NK-92 treated with Interleukin-12 subunit alpha and Interleukin-12 subunit beta, amount 100 ng/mL, for 24 hours (cell line): ENCODE measurements at regions not wholly inside any gene's neighbourhood (a gene's known extent, or its start where the extent isn't known, plus 50 kb on each side); places are given as distances from the start of the nearest gene placed in this dataset.

ENCODE experiments used
- DNase-seq: peaks from one replicate; lab custom pipeline; 2025; lab: John Stamatoyannopoulos, UW

DNA sequence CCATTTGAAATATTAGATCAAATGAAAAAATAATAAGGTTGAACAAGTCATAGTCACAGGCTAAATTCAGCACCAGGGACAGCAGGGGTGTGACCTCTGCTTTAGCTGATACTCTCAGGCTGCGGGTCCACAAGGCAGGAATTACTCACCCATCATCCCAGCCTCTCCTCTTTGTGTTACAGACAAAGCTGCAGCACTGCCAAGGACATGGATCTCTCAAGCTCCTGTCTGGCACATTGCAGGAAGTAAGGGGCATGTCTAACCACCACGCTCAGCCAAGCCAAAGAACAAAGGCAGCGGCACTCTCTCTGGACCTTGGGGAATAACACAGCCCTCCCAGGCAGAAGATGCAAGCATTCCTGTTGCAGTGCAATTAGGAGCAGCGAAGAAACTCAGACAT is 783.8 kb downstream of the VRK1 start:
- no peak for DNase-seq

DNA sequence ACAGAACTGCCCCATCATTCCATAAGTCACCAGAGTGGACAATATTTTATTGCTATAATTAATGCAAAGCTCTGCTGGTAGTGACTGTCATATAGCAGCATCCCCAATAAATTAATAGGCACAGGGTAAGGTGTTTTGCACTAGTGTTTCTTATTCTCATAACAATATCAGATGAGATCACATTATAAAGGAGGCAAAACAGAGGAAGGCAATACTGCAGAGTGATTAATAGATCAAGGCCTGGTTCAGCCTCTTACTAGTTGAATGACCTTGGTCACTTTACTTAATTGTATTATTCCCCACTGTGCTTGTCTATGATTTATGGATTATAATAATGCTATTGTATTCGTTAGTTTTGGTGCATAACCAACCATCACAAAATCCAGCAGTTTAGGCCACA is 784.8 kb downstream of the VRK1 start:
- no peak for DNase-seq

DNA sequence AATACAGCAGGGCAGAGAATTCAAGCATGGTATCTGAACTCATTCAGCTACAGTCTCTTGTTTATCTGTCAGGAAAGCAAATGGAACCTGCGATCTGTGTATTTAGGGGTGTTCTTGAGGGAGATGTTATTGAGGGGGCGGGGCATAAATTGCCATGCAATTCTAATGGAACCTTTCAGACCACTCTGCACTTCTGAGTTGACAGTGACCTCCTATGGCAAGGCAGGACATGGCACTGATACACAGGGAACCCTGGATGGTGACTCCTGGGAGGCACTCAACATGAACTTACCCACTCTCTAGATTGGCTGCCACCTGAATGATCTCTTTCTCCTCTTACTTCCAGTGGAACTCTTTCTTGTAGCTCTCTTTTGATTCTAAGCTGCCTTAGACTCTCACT is 787.3 kb downstream of the VRK1 start:
- DNase-seq: no peak

DNA sequence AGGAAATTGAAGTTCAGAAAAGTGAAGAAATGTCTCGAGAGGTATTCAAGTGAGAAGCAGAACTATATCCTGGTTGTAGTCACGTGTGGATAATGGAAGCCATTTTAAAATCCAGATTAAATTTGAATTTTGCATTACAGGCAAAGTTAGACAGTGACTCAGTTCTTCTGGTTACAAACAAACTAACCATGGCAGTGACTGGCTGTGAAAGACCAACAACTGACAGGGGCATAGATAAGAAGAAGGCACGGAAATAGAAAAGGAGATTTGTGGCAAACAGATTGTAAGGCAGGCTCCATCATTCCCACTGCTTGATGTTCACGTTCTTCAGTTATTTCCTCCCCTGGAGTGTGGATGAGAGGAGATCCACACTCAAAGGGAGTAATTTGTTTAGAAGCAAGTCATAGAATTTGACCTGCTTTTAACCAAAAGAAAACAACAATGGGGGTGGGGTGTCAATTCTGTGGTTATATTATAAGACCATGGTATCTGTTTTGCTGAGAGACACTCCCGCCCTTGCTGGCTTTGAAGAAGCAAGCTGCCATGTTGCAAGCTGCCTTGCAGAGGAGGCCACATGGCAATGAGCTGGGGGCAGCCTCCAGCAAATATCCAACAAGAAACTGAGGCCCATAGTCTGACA is 795.3 kb downstream of the VRK1 start:
- DNase-seq: no peak

DNA sequence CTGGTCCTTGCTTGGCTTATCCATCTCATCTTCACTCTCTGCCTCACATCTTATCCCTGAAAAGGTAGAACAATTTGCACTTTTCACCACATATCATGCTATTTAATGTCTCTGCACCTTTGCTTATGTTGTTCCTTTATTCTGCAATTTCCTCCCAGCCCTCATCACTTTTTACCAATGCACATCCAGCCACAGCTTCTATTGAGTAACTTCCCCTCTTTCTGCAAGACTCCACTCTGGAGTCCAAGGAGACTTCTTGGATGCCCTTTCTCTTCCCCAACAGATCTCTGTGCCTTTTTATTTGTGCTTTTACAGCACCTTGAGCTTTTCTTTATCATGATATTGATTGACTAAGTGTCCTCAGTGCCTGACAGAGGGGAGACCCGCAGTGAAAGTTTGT is 797.1 kb downstream of the VRK1 start:
- DNase-seq: no peak

DNA sequence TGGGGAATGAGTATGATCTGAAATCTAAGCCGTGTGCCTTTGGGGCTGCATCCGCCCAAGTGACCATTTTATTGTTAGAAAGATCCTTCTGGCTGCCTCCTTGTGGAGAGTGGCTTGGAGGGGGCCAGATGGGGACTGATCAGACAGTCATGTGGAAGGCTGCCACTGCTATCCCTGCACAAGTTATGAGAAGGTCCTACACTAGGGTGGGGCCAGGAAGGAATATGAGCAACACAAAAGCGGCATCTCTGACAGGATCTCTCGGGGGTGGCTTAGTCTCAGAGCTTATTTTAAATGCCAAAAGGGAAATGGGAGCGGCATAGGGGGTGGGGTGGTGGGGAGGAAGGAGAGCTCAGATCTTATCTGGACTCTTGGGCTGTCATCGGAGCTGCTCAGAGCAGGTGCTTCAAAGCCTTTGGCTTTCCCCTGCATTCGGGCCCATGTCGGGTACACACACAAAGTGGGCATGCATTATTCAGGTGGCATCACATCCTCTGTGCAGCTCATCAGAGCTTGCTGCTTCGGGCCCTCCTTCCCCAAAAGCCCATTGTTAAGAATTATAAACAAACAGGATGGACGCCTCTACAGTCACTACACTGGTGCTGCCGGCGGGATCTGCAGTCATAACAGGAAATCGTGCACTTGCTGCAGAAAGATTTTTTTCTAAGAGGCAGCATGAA is 805.4 kb downstream of the VRK1 start:
- DNase-seq: no peak

DNA sequence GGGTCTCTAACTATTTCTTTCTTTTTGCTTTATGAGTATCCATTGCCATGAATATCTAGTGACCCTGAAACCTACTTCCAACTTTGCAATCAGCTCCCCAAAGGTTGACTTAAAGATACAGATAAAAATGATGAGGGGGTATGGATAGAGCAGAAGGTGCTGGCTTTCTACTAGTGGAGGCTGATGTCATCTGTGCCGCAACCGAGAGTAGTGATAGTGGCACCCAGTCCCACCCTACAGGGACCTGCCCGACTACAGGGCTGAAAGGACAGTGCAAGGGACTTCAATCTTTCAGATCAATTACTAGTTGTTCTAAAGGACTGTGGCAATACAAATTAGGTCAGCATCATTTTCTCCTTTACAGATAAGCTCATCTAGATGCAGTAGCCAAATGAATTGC is 806.0 kb downstream of the VRK1 start:
- no peak for DNase-seq

DNA sequence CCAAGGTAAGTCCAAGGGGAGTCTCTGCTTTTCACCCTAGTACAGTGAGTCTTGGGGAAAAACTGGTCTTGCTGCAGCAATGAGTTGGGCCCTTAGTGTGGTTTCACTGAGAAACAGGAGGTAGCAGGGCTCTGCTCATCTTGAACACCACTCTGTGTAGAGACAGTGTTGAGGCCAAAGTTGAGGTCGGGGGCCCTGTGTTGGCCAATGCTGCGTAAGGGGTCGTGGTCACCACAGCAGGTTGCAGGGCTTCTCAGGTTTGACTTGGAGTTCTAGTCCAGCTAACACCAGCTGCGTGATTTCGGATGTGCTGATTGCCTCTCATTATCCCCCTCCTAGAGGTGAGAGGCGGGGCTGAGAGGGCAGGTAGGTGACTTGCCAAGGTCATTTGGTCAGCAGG is 807.5 kb downstream of the VRK1 start:
- no peak for DNase-seq

DNA sequence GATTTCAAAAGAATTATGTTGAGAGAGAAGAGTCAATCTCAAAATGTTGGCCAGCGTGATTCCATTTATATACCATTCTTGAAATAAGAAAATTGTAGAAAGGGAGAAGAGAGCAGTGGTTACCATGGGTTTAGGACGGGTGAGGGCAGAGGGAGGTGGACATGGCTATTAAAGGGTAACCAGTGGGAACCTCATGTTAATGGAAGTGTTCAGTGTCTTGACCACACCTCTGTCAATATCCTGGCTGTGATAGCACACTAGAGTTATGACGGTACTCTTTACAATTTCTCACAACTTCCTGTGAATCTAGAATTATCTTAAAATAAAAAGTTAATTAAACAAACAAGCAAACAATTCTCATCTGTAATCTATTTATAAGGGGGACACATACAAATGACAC is 821.2 kb downstream of the VRK1 start:
- DNase-seq: no peak

DNA sequence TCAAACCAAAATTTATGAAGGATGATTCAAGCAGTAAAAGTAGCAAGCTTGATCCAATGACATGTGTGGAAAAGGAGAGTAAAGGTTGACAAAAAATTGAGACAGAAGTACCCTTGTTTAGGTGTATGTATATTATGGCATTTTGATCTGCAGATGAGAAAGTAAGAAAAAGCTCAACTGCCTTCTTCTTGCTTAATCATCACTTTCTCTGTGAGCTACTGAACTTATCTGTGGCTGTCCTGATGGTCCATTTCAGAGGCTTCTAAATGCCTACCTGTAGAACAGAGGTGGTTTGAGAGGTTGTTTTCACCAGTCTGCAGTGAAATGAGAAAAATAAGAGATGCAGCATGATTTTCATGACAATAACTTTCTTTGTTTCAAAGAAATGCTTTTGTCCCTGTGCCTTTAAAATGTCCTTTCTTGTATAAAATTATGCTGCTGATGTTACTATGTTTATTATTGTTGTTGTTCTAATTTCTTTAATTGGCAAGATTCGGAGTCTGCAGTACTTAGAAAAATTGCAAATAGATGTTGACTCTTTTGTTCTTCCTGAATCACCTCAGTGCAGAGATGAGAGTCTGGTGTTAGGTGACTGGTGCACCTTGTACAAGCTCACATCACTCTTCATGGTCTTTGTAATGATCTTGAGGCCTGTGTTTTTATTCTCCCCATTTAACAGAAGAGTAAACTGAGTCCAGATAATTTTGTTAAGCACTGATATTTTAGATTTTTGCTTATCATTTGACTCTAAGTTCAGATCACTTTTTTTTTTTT is 821.9 kb downstream of the VRK1 start:
- DNase-seq: no peak

DNA sequence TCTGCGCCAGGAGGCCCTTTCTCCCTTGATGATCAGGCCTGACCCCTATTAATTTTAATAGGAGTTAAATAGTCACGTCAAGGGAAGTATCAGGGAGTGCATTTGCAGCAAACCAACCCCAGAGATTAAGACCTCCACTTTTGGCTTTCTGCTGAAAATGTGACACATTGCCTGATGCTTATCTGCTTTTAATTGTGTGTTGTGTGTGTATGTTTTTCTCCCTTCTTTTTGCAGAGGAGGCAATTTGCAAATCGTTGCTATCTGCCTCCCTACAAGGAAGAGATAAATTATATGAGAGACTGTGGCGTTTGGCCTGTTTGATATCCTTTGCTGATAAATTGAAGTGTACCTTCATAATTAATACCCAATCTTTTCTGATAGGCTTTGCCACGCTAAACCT is 822.9 kb downstream of the VRK1 start:
- no peak for DNase-seq

DNA sequence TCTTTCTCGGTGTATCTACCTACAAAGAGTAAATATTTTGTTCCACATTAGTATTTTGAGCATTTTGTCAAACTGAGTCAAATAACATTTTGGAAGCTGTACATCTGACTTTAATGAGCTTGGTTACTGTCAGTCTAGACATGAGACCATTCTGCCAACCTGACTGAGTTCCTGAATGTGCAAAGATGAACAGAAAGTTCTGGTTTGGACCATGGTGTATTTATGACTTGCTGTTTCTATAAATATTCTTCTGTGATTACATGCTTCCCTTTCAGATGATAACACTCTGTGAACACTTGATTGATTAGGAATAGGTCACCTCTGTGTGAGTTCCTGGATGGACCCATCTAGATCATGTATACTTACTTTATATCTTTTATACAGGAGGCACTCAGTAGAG is 827.8 kb downstream of the VRK1 start:
- DNase-seq: no peak

DNA sequence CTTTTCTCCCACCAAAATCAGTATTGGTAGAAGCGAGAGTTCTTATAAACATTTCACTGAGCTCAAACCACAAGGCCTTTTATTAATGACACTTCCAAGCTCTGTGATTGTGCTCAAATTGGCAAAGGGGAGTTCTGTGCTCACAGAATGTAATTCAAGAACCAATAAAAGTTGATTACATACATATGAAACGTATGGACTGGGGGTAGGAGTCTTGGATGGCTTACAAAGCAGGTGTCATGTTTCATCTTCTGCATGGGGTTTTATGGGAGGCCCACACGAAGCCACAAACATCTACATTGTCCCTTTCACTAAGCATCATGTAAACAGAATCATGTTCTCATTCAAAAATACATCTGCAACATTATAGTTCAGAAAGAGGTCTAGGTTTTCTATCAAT is 828.3 kb downstream of the VRK1 start:
- DNase-seq: no peak

DNA sequence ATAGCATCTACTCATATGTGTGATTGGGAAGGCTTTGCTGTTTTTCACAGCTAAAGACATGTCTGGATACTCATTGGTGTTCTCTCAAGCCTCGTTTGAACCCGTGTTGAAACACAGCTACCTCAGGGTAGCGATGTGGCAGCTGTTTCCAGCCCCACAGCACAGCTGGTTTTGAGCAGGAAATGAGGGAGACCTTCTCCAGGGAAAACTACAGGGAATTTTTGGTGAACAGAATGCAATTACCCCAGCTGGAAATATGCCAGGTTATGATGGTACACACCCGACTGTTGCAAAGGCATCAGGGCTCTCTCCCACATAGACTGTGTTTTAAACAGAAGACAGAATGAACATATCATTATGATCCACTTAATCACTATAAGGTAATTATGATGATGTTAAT is 828.9 kb downstream of the VRK1 start:
- no peak for DNase-seq

DNA sequence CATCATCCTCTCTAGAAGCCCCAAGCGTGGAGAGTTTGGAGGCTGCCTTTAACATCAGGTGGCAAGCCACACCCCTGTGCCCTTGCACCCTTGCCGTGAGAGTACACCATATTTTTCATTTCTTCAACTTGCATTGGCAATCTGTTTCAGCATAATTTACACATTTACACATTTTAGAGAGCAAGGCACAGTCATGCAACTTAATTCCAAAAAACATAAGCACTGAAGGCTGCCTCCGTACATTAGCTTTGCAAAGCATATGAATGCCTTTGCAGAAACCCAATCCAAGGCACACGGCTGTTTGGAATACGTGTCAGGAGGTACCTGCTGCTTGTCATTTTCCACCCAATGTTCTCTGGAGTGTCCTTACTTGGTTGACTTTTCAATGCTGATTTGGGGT is 833.1 kb downstream of the VRK1 start:
- no peak for DNase-seq

DNA sequence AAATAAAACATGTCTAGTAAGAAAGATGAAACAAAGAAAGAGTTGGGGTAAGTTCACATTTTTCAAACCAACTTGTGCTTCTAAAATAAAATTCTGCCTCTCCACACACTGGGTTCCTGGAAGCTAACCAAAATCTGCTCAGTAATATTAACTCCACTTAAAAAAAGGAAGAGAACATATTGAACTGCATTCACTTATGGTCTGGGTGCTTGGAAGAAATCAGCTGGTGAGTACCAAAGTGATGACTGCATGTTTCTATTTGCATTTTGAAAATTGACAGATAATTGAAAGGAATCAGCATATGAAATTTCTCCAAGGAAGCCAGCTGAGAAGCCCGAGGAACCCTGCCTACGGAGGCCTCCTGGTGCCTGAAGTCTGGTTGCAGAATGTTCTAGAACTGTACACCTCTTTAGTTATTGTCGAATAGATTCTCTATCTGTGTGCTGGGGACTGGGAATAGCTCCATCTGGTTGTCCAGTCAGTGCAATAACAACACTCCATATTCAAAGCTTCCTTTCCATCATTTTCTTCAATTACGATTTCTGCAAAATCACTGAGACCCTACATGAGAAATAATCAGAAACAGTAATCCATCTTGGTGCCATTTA is 836.1 kb downstream of the VRK1 start:
- no peak for DNase-seq

DNA sequence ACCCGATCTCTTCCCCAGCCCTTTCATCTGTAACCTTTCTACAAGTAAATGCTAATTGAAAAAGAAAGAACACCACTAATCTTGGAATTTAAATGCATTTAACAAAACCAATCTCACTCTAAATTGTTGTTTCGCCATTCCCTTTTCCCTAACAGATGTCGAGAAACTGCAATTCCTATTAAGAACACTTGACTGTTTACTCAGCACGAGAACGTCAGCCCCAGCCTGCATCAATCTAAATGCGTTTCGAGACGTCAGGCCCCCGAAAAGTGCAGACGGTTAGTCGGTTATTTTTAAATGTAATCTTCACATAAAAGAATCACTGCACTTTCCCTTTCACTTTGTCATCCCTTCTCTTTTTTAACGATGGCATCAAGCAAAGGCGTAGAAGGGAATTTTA is 837.6 kb downstream of the VRK1 start:
- no peak for DNase-seq

DNA sequence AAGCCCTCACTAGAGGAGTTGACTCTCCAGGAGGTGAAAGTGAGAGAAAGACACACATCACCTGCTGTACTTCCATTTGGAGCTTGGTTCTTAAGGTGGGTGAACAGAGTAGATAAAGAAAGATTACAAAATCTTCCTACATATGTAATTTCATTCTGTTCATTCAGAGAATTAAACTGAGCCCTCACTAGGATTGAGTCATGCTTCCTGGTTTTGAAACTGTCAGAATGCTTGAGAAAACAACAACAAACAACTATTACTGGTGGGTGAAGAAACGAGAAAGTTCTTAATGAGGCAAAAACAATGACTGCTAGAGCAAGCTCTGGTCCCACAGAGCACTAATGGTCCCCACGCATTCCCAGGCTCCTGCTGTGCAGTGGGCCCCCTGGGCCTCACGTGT is 841.7 kb downstream of the VRK1 start:
- DNase-seq: no peak

DNA sequence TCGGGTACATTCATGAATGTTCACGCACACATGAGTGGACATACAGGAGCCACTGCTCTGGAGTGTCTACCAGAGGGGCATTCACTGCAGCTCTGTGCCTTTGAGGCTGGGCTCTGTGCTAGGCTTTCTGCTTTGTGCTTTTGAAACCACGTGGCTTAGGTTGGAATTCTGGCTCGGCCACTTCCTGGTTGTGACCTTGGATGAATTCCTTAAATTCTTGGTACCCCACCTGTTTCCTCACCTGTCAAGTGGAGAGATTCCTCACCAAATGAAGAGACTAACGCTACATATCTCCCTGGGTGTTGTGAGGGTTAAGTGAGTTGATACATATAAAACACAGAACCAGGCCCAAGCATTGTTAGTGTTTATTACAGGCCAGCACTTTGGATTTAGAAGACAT is 842.8 kb downstream of the VRK1 start:
- no peak for DNase-seq

DNA sequence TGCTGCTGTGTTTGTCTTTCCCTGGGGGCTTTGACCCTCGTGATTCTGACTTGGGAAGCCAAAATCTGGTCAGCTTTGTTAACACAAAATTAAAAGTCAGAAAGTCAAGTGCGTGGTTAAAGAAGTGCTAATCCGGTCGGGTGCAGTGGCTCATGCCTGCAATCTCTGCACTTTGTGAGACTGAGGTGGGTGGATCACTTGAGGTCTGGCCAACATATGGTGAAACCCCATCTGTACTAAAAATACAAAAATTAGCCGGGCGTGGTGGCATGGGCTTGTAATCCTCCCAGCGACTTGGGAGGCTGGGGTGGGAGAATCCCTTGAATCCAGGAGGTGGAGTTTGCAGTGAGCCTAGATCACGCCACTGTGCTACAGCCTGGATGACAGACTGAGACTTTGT is 844.6 kb downstream of the VRK1 start:
- DNase-seq: no peak

DNA sequence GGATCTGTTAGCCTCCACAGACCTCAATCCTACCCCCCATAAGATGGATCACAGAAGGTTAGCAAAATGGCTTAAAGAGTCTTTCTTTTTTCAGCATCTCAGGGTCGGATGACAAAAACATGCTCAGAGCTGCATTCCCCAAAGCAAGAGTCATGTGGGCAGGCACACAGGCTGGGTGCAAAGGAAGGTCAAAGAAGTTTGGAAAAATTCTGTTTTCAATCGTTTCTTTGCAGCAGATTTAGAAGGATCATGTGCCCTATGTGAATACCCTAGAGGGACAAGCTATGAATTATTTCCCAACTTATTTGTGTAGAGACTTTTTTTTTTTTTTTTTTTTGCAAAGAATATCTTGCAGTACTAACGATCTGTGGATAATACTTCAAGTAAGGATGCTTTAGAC is 845.4 kb downstream of the VRK1 start:
- no peak for DNase-seq

DNA sequence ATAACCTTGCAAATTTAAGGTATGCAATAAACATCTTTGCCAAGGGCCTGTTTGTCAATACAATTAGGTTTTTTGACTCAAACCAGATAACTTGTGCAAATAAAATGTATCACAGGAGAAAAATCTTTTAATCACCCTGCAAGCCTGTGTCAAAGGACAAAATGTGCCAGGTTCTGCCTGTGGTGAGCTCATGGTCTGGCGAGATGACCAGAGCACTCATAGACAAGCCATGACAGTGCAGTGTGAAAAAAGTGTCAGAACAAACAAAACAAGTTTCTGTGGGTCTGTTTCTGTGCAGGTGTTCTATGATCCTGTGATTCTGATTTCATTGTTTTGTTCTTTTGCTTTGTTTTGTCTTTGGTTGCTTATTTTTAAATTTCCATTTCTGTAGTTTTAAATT is 847.2 kb downstream of the VRK1 start:
- DNase-seq: no peak

DNA sequence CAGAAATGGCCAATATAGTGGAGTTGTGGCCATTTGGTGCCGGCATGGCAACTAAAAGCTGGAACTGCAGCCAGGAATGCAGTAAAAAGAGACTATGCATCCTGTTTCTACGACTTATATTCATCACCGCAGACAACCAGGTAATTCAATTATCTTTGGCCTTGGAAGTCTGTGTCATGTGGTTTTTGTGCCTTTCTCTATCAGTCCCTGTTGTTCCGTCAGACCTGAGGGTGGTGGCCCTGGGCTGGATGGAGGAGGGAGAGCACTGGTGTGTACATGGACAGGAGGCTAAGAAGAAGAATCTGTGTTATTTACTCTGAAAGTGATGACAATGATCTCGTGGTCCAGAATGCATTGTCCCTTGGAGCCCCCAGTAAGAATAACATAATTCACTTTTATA is 852.6 kb downstream of the VRK1 start:
- DNase-seq: no peak
